ENCODE measurements at regions not wholly inside any gene's neighbourhood (a gene's known extent, or its start where the extent isn't known, plus 50 kb on each side); places are given as distances from the start of the nearest gene placed in this dataset.
"Not testable (repeated sequence)": the region's sequence is repeated elsewhere in the genome, so short reads cannot be mapped to it uniquely, and the experiment has no call there.

GRCh38 chr14:96717116-96717515 is 80.1 kb upstream of the VRK1 start:
- ATAC-seq (ENCODE audit: low read depth) (no peak), DNase-seq (no peak)
- POLR2A ChIA-PET, result no interaction called here

DNA sequence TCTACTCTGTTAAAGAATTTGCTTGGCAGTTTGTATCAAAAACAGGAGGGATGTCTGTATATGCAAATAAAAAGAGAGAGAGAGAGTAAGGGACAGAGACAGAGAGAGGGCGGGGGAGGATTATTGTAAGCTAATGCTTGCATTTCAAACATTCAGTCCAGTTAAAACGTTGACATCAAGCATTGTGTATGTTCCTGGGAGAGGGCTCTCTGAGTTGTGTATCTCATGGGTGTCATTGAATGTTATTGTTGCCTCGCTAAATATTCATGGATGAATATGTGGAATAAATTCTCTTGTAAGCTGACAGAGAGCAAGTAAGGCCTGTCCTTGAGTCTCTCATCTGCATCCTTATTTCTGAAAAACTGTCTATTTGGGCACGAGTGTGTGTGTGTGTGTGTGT is 78.8 kb upstream of the VRK1 start:
- no peak overlapping the region for H3K4me3 ChIP-seq (ENCODE audit: control extremely low read depth in 1 of 5, extremely low read depth in 1 of 5, insufficient read depth in 1 of 5, low read depth in 2 of 5, low read length in 4 of 5)
- H3K27ac Mint-ChIP-seq, result no peak overlapping the region
- H3K27me3 ChIP-seq (replicated peaks in 1 of 4; ENCODE audit: control extremely low read depth in 1 of 4, control insufficient read depth in 3 of 4, insufficient read depth in 4 of 4, low read length in 3 of 4), result no peaks in the 10 kb centered on the region
- CTCF ChIA-PET, result no interaction called here
- POLR2A ChIA-PET, result no interaction called here
- 79% methylated on average over 3 of the region's 4 CpGs for WGBS (ENCODE audit: insufficient coverage)
- H4K20me1 ChIP-seq (ENCODE audit: control insufficient read depth, insufficient read depth, low read length, poor library complexity, severe bottlenecking), result no peaks in the 10 kb centered on the region
- H3K4me1 Mint-ChIP-seq, result no peaks in the 10 kb centered on the region
- ATAC-seq (ENCODE audit: low read depth), result no peak
- H3K4me2 ChIP-seq (replicated peaks; ENCODE audit: low read depth, low read length, poor library complexity, severe bottlenecking), result no peak overlapping the region
- no peak overlapping the region for H3K27ac ChIP-seq (ENCODE audit: low read length in 2 of 2)
- DNase-seq, result no peak
- no peaks in the 10 kb centered on the region for H3K79me2 ChIP-seq (ENCODE audit: control insufficient read depth, insufficient read depth, low read length)
- TF ChIP-seq CTCF (IDR thresholded peaks at IDR 0.05), result no peak
- no peak for TF ChIP-seq EZH2 (IDR thresholded peaks at IDR 0.05; ENCODE audit: borderline replicate concordance, insufficient read depth, low read depth, low read length, poor library complexity, severe bottlenecking)
- H3K4me3 Mint-ChIP-seq, result no peak overlapping the region
- H2AFZ ChIP-seq (ENCODE audit: insufficient read depth, low read depth, low read length, poor library complexity, severe bottlenecking), result no peak overlapping the region
- H3K27me3 Mint-ChIP-seq, result peaks cover 11% of the 10 kb centered on the region
- H3K9me3 ChIP-seq (ENCODE audit: control extremely low read depth in 1 of 3, control insufficient read depth in 2 of 3, insufficient read depth in 1 of 3, low read length in 2 of 3), result no peaks in the 10 kb centered on the region
- intact Hi-C loops (cut with micrococcal nuclease), result no loop called here
- H3K36me3 ChIP-seq (replicated peaks in 1 of 2; ENCODE audit: control extremely low read depth in 1 of 2, control insufficient read depth in 1 of 2, extremely low read depth in 1 of 2, insufficient read depth in 2 of 2, low read length in 1 of 2), result no peaks in the 10 kb centered on the region
- H3K9me3 Mint-ChIP-seq (ENCODE audit: insufficient read depth), result no peaks in the 10 kb centered on the region
- no peak overlapping the region for H3K9ac ChIP-seq (ENCODE audit: low read length)
- H3K4me1 ChIP-seq (ENCODE audit: control insufficient read depth in 2 of 2, insufficient read depth in 2 of 2, low read length in 2 of 2), result no peaks in the 10 kb centered on the region

More at GRCh38 chr14:96717116-96717515, 80.1 kb upstream of the VRK1 start:
- Histone ChIP-seq H3K27me3 (replicated peaks in 1 of 4; ENCODE audit: control extremely low read depth in 1 of 4, control insufficient read depth in 3 of 4, insufficient read depth in 4 of 4, low read length in 3 of 4) (no peaks in the 10 kb centered on the region), H4K20me1 (ENCODE audit: control insufficient read depth, insufficient read depth, low read length, poor library complexity, severe bottlenecking) (no peaks in the 10 kb centered on the region), H3K79me2 (ENCODE audit: control insufficient read depth, insufficient read depth, low read length) (no peaks in the 10 kb centered on the region), H3K9me3 (ENCODE audit: control extremely low read depth in 1 of 3, control insufficient read depth in 2 of 3, insufficient read depth in 1 of 3, low read length in 2 of 3) (no peaks in the 10 kb centered on the region), H3K4me3 (ENCODE audit: control extremely low read depth in 1 of 5, extremely low read depth in 1 of 5, insufficient read depth in 1 of 5, low read depth in 2 of 5, low read length in 4 of 5) (no peak overlapping the region), H2AFZ (ENCODE audit: insufficient read depth, low read depth, low read length, poor library complexity, severe bottlenecking) (no peak overlapping the region), H3K27ac (ENCODE audit: low read length in 2 of 2) (no peak overlapping the region), H3K9ac (ENCODE audit: low read length) (no peak overlapping the region), H3K4me1 (ENCODE audit: control insufficient read depth in 2 of 2, insufficient read depth in 2 of 2, low read length in 2 of 2) (no peaks in the 10 kb centered on the region), H3K36me3 (replicated peaks in 1 of 2; ENCODE audit: control extremely low read depth in 1 of 2, control insufficient read depth in 1 of 2, extremely low read depth in 1 of 2, insufficient read depth in 2 of 2, low read length in 1 of 2) (no peaks in the 10 kb centered on the region), H3K4me2 (replicated peaks; ENCODE audit: low read depth, low read length, poor library complexity, severe bottlenecking) (no peak overlapping the region)
- WGBS (ENCODE audit: insufficient coverage), result 100% methylated on average over 4 of the region's 5 CpGs
- Mint-ChIP-seq H3K4me1 (no peaks in the 10 kb centered on the region), H3K9me3 (ENCODE audit: insufficient read depth) (no peaks in the 10 kb centered on the region), H3K27ac (no peak overlapping the region), H3K27me3 (peaks cover 17% of the 10 kb centered on the region), H3K4me3 (no peak overlapping the region)
- intact Hi-C loops (cut with micrococcal nuclease), result no loop called here
- no peak for TF ChIP-seq EZH2 (IDR thresholded peaks at IDR 0.05; ENCODE audit: borderline replicate concordance, insufficient read depth, low read depth, low read length, poor library complexity, severe bottlenecking)
- TF ChIP-seq CTCF (IDR thresholded peaks at IDR 0.05), result no peak
- CTCF ChIA-PET, result no interaction called here

DNA sequence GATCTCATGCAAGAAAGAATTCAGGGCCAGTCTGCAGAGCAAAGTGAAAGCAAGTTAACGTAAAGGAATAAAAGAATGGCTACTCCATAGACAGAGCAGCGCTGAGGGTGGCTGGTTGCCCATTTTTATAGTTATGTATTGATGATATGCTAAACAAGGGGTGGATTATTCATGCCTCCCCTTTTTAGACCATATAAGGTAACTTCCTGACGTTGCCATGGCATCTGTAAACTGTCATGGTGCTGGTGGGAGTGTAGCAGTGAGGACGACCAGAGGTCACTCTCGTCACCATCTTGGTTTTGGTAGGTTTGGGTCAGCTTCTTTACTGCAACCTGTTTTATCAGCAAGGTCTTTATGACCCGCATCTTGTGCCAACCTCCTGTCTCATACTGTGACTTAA is 76.5 kb upstream of the VRK1 start:
- POLR2A ChIA-PET; H3K79me2 ChIP-seq (ENCODE audit: control insufficient read depth, insufficient read depth, low read length): not testable (repeated sequence)

More for the DNA sequence above, 76.5 kb upstream of the VRK1 start:
- H3K27me3 Mint-ChIP-seq; H3K27me3 ChIP-seq (replicated peaks in 1 of 4; ENCODE audit: control extremely low read depth in 1 of 4, control insufficient read depth in 3 of 4, insufficient read depth in 4 of 4, low read length in 3 of 4); H3K4me2 ChIP-seq (replicated peaks; ENCODE audit: low read depth, low read length, poor library complexity, severe bottlenecking); H3K4me3 Mint-ChIP-seq; CTCF ChIA-PET; ATAC-seq (ENCODE audit: low read depth); H3K9me3 Mint-ChIP-seq (ENCODE audit: insufficient read depth); H2AFZ ChIP-seq (ENCODE audit: insufficient read depth, low read depth, low read length, poor library complexity, severe bottlenecking); H3K36me3 ChIP-seq (replicated peaks in 1 of 2; ENCODE audit: control extremely low read depth in 1 of 2, control insufficient read depth in 1 of 2, extremely low read depth in 1 of 2, insufficient read depth in 2 of 2, low read length in 1 of 2); H3K4me1 Mint-ChIP-seq; intact Hi-C loops (cut with micrococcal nuclease); H4K20me1 ChIP-seq (ENCODE audit: control insufficient read depth, insufficient read depth, low read length, poor library complexity, severe bottlenecking); H3K27ac ChIP-seq (ENCODE audit: low read length in 2 of 2); DNase-seq; H3K4me3 ChIP-seq (ENCODE audit: control extremely low read depth in 1 of 5, extremely low read depth in 1 of 5, insufficient read depth in 1 of 5, low read depth in 2 of 5, low read length in 4 of 5); H3K27ac Mint-ChIP-seq; H3K9ac ChIP-seq (ENCODE audit: low read length); H3K4me1 ChIP-seq (ENCODE audit: control insufficient read depth in 2 of 2, insufficient read depth in 2 of 2, low read length in 2 of 2); H3K9me3 ChIP-seq (ENCODE audit: control extremely low read depth in 1 of 3, control insufficient read depth in 2 of 3, insufficient read depth in 1 of 3, low read length in 2 of 3): not testable (repeated sequence)
- WGBS (ENCODE audit: insufficient coverage), result 100% methylated on average over 3 of the region's 6 CpGs

All from B cell (primary cell).